ENCODE measurements at regions not wholly inside any gene's neighbourhood (a gene's known extent, or its start where the extent isn't known, plus 50 kb on each side); places are given as distances from the start of the nearest gene placed in this dataset.

DNA sequence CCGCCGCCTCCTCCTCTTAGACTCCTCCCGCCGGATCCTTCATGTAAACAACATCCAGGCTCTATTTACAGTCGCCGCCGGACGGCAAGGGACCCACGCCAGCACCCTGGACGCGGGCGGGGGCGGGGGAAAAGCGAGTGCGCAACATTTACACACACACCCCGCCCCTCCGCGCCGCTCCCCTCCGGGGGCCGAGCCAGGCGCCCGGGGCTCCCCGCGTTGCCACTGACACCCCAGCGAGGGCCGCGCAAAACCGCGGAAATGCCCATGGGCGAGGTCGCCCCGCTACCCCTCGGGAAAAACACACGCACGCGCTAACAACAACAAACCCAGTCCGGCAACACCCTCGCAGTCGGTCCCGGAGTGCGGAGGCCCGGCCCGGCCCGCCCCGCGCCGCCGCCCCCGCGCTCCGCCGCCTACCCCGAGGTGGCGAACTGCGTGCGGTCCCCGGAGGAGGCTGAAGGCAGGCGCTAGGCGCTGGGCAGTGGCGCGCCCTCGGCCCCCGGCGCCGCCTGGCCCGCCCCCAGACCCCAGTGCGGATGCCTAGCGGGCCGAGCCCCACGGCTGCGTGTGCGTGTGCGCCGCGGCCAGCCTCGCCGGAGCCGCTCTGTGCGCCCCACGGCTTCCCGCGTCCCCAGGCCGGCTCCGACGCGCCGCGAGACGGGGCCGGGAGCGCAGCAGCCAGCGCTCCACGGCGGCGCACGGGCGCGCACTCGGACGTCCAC is 81.1 kb upstream of the AK4 start:
- TF ChIP-seq, protein P1, sequence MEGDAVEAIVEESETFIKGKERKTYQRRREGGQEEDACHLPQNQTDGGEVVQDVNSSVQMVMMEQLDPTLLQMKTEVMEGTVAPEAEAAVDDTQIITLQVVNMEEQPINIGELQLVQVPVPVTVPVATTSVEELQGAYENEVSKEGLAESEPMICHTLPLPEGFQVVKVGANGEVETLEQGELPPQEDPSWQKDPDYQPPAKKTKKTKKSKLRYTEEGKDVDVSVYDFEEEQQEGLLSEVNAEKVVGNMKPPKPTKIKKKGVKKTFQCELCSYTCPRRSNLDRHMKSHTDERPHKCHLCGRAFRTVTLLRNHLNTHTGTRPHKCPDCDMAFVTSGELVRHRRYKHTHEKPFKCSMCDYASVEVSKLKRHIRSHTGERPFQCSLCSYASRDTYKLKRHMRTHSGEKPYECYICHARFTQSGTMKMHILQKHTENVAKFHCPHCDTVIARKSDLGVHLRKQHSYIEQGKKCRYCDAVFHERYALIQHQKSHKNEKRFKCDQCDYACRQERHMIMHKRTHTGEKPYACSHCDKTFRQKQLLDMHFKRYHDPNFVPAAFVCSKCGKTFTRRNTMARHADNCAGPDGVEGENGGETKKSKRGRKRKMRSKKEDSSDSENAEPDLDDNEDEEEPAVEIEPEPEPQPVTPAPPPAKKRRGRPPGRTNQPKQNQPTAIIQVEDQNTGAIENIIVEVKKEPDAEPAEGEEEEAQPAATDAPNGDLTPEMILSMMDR (IDR thresholded peaks at IDR 0.05; ENCODE audit: insufficient read depth, low read depth, low read length, missing control alignments), result no peak
- peak; percentile 49 for DNase-seq (ENCODE audit: low read depth)
- peak overlapping the region; percentile 72 for H3K4me3 ChIP-seq (ENCODE audit: low read depth, low read length)

DNA sequence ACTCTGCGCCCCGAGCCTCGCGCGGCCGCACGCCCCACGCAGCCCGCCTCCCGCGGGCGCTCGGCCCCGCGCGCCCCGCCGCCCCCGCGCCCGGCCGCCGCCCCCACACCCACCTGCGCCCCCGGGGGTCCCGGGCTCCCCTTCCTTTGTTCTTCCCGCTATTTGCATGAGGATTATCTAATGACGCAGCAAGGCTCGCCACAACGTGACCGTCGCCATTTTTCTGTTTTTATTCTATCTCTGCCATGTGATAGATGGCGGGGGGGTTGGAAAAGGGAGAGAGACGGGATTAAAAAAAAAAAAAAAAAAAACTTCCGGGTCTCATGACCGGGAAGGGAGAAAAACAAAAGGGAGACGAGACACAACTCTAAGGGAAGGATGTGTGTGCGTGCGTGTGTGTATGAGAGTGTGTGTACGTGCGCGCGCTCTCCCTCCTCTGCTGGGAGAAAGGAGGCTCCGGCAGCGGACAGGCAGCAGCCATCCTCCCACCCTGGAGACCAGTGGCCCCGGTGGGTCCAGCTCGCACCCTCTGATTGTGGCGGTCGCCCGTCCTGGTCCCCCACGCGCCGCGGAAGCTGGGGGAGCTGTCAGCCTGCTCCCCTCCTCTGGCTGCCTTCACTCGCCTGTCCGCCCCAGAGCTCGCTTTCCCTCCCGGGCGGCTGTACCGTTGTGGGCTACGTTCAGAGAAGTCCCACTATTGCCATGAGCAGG is 80.4 kb upstream of the AK4 start:
- DNase-seq (ENCODE audit: low read depth), result peak; percentile 50
- peak overlapping the region; percentile 96 for H3K4me3 ChIP-seq (ENCODE audit: low read depth, low read length)
- TF ChIP-seq, protein P1 (IDR thresholded peaks at IDR 0.05; ENCODE audit: insufficient read depth, low read depth, low read length, missing control alignments), result no peak

DNA sequence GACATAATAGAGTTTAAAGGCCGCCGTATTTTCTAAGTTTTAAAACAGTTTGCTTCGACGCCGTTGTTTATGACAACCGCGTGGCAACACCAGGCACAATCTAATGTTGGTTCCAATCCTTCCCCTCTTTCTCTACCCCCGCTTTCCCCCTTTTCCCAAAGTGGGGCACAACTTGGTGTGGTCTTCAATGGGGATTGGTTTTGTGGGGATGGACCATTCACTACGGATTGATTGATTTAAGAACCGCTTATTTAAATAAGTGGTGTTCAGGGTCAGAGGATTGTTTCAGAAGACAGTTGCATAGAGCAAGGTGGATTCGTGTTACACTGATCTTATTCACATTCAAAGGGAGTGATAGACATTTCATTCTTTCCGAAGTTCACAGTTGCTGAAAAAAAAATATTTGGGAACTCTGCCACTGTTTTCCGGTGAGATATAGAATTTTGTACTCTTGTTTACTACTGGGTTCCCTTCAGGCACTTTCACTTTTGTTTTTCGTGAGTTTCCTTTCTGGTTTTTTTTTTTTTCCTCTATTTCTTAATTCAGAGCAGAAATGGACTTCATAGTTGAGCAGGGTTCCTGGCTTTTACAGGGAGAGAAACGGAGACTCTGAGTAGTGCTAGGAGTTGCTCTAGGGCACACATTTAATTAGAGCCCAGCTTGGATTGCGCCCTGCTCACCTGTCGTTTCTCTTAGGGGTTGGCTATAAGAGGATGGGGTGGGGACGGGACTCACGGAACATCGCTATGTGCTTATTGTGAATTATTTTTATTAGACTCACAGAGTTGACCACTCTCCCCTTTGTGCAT is 79.6 kb upstream of the AK4 start:
- TF ChIP-seq, protein P1 (IDR thresholded peaks at IDR 0.05; ENCODE audit: insufficient read depth, low read depth, low read length, missing control alignments), result no peak
- H3K4me3 ChIP-seq (ENCODE audit: low read depth, low read length), result peak overlapping the region; percentile 96
- DNase-seq (ENCODE audit: low read depth), result peak; percentile 14

DNA sequence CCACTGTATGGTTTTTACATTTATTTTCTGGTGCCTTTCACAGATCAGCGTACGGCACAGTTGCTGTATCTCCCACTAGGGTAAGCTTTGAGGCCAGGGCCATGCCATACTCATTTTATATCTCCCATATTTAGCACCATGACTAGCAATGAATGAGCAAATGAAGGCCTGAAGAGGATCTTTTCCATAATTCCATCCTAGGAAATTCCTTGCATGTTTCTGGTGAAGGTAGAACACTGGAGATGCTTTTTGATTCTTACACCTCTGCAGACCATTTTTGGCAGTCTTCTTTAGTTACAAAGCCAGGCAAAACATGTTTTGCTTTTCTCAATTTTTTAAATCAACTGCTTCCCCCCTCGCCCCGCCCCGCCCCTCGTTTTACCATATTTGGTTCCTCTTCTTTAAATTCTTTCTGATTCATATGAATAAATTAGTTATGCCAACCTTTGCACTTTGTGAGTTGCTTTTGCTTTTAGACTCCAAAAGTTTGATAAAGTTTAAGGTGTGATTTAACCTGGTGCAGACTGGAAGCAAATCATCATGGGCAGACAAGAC is 78.9 kb upstream of the AK4 start:
- TF ChIP-seq, protein P1 (IDR thresholded peaks at IDR 0.05; ENCODE audit: insufficient read depth, low read depth, low read length, missing control alignments), result no peak
- DNase-seq (ENCODE audit: low read depth), result no peak
- peak overlapping the region; percentile 96 for H3K4me3 ChIP-seq (ENCODE audit: low read depth, low read length)

DNA sequence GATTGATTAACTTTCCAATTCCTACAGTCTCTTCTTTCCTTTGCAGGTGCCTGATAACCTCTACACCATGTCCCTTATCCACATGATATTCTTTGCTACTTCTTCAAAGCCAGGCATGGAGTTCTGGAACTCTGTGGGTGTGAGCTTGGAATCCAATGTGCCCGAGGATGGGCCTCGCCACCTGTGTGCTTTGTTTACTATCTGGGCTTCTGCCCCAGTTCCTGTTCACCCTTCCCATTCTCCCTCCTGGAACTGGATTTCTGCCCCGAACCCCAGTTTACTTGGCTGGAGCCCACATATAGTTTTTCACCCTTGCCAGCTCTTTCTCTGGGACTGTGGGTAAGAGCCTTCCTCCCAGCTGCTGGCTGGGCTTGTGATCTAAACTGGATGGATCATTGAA is 75.2 kb upstream of the AK4 start:
- DNase-seq (ENCODE audit: low read depth), result no peak
- TF ChIP-seq, protein P1 (IDR thresholded peaks at IDR 0.05; ENCODE audit: insufficient read depth, low read depth, low read length, missing control alignments), result no peak
- H3K4me3 ChIP-seq (ENCODE audit: low read depth, low read length), result no peak overlapping the region

DNA sequence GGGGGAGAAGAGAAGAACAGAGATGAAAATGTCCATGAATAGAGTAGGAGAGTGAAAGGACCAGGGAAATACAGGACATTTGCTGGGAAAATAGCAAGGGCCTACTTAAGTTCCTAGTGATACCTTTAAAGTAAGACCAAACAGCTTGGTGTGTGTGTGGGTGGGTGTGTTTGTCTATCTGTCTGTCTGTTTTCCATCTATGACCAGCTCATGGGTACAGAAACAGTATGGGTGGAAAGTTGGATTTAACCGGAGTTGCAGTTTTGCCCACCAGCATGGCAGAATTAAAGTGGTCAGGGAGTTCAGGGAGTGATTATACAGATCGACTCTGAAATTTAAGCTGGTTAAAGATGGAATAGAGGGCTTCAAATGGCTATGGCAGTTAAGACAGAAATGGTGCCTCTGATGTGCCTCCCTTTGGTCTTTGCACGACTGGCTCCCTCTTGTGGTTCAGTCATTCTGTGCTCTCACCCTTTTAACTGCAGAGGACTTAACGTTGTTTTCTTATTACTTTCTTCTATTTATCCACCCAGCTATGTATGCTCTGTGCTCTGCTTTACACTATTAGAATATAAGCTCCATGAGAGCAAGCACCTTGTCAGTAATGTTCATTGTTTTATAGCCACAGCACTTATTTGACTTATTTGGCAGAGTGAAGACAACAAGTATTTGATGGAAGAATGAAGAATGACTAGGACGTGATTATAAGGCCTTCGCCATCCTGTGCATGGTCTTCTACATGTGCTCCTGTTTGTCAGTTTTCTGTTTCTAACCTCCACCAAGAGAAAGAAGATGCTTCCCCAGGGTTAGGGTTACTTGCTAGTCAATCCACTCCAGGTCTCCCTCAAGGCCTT is 72.7 kb upstream of the AK4 start:
- TF ChIP-seq, protein P1 (IDR thresholded peaks at IDR 0.05; ENCODE audit: insufficient read depth, low read depth, low read length, missing control alignments), result peak; percentile 79
- peak; percentile 80 for DNase-seq (ENCODE audit: low read depth)

More for the DNA sequence above, 72.7 kb upstream of the AK4 start:
- no peak overlapping the region for H3K4me3 ChIP-seq (ENCODE audit: low read depth, low read length)

Data from GM12865 (cell line).